C4-2B (cell line): ENCODE measurements at regions not wholly inside any gene's neighbourhood (a gene's known extent, or its start where the extent isn't known, plus 50 kb on each side); places are given as distances from the start of the nearest gene placed in this dataset.
"Not testable (repeated sequence)": the region's sequence is repeated elsewhere in the genome, so short reads cannot be mapped to it uniquely, and the experiment has no call there.

Experiments
- H3K27ac ChIP-seq: fragments of 450-650 bp; 2 replicates; pipeline ENCODE4 v1.5.1; 2017
- ZFX ChIP-seq: fragments of 450-650 bp; IDR thresholded peaks from 2 replicates; pipeline ENCODE4 v1.6.1; 2017
- TF ChIP-seq, protein P1 (sequence below): fragments of 450-650 bp; conservative IDR thresholded peaks from 2 replicates; pipeline ENCODE4 v1.5.1; 2017; ENCODE audit warnings: mild to moderate bottlenecking

DNA sequence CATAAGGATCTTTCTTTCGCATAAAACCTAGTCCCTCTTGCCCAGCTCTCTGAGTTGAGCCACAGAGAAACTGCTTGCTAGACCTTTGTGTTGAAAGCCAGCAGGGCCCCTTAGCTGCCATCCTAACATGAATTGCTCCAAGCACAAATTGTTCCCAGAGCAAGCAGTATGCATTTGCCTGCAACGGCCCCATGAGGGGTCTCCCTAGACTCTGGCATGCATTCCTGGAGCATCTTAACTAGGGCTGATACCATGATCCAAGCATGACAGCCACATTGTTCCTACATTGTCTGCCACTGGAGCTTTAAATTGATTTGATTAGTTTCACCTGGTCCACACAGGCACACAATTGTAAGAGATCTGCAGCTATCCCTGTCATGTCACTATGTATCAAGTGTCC lies 428.1 kb downstream of the TAFA4 start:
- no peak for TF ChIP-seq ZFX
- TF ChIP-seq, protein P1, sequence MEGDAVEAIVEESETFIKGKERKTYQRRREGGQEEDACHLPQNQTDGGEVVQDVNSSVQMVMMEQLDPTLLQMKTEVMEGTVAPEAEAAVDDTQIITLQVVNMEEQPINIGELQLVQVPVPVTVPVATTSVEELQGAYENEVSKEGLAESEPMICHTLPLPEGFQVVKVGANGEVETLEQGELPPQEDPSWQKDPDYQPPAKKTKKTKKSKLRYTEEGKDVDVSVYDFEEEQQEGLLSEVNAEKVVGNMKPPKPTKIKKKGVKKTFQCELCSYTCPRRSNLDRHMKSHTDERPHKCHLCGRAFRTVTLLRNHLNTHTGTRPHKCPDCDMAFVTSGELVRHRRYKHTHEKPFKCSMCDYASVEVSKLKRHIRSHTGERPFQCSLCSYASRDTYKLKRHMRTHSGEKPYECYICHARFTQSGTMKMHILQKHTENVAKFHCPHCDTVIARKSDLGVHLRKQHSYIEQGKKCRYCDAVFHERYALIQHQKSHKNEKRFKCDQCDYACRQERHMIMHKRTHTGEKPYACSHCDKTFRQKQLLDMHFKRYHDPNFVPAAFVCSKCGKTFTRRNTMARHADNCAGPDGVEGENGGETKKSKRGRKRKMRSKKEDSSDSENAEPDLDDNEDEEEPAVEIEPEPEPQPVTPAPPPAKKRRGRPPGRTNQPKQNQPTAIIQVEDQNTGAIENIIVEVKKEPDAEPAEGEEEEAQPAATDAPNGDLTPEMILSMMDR: no peak

DNA sequence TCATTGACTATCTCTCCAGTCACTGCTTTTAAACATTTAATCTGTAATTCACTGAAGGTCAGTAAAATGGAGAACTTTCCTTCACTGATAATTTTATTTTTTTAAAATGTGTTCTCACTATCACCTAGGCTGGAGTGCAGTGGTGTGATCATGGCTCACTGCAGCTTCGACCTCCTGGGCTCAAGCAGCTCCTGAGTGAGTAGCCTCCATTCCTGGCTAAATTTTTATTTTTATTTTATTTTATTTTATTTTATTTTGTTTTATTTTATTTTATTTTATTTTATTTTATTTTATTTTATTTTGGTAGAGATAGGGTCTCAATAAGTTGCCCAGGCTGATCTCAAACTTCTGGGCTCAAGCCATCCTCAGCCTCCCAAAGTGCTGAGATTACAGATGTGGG lies 446.5 kb downstream of the TAFA4 start:
- H3K27ac ChIP-seq: not testable (repeated sequence)

More for the DNA sequence above, 428.1 kb downstream of the TAFA4 start:
- H3K27ac ChIP-seq: no peak overlapping the region

DNA sequence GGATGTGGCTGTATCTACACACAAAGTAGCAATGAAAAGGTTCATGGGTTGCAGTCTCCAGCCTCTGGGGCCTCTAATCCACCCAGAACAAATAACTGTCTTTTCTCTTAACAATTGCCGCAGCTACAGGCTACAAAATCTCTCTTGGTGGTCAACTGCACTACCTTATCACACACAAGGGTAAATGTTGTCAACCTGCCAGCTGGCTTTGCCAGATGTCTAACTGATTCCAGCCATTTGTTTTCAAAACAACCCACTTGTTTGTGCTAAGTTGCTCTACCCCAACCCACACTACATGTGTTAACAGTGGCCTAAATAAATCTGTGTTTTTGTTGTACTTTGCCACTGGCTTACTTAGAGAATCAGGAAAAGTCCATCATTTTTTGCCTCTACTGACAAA lies 447.3 kb downstream of the TAFA4 start:
- no peak overlapping the region for H3K27ac ChIP-seq
- TF ChIP-seq ZFX: no peak
- TF ChIP-seq, protein P1: no peak

DNA sequence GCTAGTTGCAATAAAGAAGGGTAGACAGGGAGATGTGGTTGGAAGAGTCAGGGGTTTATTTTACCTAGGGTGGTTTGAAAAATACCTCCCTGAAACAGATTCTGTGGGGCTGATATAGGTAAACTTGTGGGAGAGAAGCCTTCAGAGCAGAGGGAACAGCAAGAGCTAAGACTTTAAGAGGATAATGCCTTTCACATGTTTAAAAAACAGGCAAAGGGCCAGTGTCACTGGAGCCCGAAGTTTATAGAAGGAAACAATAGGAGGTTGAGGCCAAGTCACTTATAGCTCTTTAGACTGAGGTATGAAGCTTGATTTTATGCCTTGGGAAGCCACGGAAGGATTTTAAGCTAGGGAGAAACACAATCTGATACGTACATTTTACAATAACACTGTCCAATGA lies 448.7 kb downstream of the TAFA4 start:
- no peak for TF ChIP-seq ZFX
- TF ChIP-seq, protein P1: no peak
- H3K27ac ChIP-seq: peak overlapping the region; percentile 22; the same call in 1 of the 2 replicates

DNA sequence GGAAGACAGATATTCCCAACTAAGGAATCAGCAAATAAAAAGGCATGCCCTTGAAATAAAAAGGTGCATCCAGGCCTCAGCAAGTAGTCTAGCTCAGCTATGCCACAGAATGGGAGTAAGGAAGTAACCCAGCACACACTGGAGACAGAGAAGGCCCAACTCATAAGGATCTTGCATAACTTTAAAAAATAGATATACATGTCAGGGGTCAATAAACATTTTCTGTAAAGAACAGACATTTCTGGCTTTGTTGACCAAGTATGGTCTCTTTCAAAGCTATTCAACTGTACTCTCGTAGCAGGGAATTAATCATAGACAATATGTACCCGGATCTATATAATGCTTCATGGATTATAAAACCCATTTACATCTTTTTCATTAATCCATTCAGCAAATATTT lies 449.3 kb downstream of the TAFA4 start:
- H3K27ac ChIP-seq: peak overlapping the region; percentile 83; the same call in 1 of the 2 replicates
- TF ChIP-seq, protein P1: no peak
- no peak; the same call in 1 of the 2 replicates for TF ChIP-seq ZFX

DNA sequence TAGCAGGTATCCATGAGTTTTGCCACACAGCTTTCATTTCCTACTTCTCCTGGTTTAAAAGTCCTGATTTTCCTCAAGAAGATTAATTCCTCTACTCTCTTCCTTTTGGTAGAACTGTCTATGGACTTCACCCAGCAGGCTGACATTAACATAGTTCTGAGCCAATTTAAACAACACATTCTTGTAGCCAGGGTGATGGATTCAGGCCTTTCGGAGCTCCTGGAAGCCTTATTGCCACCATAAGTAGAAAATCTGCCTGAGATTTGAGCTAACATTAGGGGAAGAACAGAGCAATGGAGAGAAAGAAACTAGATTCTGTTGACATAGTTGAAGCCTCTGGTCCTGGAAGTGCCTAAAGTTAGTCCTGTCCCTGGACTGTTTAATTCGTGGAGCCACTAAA lies 449.8 kb downstream of the TAFA4 start:
- TF ChIP-seq, protein P1: no peak
- TF ChIP-seq ZFX: no peak
- peak overlapping the region; percentile 83 for H3K27ac ChIP-seq

DNA sequence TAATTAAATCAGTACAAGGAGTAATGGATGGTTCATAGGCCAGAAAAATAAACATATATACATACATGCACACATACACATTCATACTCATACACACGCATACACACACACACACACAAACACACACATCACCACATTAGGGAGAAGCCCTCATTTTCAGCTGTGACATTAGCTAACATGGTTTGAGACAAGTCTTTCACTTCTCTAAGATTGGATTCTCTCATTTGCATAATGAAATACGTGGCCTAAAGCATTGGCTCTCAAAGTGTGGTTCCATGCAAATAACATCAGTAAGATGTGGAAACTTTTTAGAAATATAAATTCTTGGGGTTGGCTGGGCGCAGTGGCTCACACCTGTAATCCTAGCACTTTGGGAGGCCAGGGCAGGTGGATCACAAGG lies 452.6 kb downstream of the TAFA4 start:
- TF ChIP-seq, protein P1: no peak
- TF ChIP-seq ZFX: no peak
- H3K27ac ChIP-seq: no peak overlapping the region

DNA sequence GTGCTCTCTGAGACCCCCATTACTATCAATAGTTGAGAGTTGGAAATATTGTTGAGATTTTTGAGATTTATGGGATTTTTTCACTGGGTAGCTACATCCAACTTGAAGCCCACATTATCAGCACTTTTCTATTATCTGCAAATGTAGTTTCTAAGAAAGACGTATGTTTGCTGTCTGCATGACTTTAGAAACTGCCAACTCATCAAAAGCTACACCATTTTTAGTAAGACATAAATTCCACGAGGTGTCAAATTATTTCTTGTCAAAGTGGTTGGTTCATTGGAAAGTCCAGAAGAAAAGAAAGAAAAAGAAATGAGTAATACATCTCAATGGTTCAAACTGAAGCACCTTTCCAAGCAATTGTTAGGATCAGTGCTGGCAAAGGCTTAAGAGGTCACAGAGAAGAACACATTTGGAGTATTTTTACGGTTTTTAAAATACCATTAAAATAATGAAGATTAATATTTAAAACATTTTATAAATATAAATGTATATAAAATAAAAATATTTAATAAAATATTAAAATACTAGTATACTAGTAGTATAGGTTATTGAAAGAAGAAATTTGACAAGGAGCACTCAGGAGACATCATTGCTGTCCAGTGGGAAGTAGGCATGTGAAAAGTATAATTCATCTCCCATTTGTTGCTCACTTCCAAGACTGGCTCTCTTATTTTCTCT lies 463.5 kb downstream of the TAFA4 start:
- no peak overlapping the region for H3K27ac ChIP-seq
- TF ChIP-seq ZFX: no peak
- TF ChIP-seq, protein P1: no peak
